ENCODE measurements at regions not wholly inside any gene's neighbourhood (a gene's known extent, or its start where the extent isn't known, plus 50 kb on each side); places are given as distances from the start of the nearest gene placed in this dataset.

GRCh38 chr1:86296305-86297205 lies 99.6 kb downstream of the ODF2L start:
- DNase-seq = no peak

- no peak for DNase-seq
Observed at GRCh38 chr1:86289746-86290145, 106.4 kb downstream of the ODF2L start.

DNA sequence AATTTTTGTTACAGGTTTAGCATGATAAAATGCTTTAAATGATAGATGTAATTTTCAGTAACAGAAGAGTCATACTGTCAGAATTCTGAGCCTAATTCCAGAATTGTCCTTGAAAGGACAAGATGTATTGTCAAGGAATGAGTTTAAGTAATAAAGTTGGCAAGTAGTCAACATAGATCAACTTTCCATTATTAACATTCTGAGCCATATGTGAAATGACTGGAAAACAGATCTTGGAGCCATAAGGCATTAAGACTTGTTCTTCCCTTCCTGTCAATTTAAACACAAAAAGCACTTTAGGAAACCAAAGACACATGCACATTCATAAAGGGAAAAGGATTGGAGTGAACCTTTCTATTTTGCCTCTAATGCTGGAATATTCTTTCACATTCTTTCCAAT lies 107.0 kb downstream of the ODF2L start:
- DNase-seq = no peak

- DNase-seq = no peak
Observed at GRCh38 chr1:86288586-86289147, 107.5 kb downstream of the ODF2L start.

GRCh38 chr1:86285796-86286195 lies 110.3 kb downstream of the ODF2L start:
- DNase-seq = no peak

- no peak for DNase-seq
Observed at GRCh38 chr1:86282611-86283010, 113.5 kb downstream of the ODF2L start.

DNA sequence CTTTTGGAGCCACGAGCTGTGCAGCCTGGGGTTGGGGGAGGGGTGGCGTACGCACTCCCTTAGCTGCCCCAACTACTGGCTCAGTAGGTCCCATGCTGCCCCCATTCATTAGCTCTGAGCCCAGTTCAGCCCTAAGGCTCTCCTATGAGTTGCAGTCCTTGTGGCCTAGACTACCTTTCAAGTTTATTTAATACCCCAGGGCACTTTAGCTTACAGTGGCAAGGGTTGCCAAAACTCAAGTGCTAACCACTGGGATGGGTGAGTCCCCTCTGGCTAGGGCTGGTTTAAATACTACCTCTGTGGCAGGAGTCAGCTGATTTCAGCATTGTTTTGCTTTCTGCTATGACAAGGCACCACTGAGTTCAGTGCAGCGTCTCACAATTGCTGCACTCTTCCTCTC lies 118.2 kb downstream of the ODF2L start:
- DNase-seq = peak; percentile 10

DNA sequence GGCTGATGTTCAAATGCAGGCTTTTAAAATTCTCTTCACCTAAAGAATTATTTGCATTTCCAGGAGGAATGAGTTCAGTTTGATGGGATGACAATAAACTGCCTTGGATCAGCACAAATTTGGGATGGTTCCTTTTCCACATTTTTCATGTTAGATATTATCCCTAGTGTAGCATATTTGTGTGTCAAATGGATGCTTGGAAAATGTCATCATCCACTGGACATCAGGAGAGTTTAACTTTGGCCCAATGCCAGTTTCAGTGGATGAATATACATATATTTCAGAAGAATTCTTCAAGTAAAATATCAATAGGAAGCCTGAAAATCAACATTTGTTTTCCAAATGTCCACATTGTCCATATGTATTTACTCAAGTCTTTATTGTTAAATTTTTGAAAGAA lies 116.5 kb upstream of the COL24A1 start:
- DNase-seq = no peak

DNA sequence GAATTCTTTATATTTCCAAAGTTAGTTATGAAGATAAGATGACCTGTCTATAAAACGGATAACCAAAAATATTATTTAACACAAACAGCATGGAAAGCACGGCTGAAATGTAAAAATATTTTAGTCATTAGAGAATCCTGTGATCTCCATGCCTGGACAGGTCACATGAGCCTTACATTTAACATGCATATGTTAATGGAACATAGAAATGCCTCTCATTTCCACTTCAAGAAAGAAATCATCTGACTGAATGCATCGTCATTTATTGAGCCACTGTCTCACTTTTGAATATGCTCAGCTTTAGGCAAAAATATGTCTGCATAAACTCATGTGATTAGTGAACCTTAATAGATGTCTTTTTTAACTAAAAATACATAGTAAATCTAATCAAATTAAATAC lies 115.5 kb upstream of the COL24A1 start:
- no peak for DNase-seq

DNA sequence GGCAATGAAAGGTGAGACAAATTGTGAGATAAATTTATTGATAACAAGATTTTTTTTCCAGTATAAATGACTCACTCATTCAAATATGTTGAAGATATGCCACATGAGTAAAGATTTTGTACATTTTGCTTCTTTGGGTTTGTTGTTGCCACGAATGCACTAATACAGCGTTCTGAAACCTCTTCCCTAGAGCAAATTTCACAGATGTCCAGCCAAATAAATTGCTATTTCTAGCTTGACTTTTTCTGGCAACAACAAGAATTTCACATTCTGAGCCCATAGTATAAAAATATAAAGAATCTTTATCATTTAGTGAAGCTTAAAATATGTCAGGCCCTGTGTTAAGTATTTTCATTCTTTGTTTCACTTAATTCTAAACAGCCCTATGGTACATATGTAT lies 114.5 kb upstream of the COL24A1 start:
- DNase-seq = no peak

GRCh38 chr1:86263101-86263500 lies 106.5 kb upstream of the COL24A1 start:
- no peak for DNase-seq

DNA sequence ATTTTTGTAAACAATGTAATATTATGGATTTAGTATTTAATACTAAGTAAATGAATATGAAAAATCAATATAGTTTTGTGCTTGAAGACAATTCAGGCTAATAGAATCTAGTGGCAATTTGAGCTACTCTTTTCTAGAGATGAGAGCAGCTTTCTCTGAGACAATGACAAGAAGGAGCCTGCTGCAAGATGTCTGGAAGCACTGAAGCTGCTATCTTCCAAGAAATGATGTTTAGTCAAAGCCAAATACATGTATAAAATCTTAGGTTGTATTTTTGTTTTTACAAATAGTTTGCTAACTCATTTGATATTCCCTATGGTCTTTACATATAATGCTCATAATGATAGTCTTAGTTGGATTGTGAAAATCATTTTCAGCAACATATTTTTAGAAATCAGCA lies 103.9 kb upstream of the COL24A1 start:
- DNase-seq = no peak

DNA sequence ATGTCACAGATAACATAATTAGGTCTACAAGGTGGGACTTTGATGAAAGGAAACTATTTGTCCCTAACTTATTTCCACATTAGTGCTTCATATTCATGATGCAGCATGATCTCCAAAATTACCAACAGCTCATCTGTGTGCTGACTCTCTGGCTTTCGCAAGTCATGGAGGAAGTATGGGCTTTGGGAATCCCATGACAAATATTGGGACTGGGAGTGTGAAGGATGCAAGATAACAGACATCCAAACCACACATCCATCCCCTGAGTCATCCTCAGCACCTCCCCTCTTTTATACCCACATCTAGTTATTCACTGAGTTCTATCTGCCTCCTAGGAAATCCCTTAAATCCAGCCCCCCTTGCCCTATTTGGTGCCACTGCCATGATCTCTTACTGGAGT lies 102.8 kb upstream of the COL24A1 start:
- DNase-seq = no peak

DNA sequence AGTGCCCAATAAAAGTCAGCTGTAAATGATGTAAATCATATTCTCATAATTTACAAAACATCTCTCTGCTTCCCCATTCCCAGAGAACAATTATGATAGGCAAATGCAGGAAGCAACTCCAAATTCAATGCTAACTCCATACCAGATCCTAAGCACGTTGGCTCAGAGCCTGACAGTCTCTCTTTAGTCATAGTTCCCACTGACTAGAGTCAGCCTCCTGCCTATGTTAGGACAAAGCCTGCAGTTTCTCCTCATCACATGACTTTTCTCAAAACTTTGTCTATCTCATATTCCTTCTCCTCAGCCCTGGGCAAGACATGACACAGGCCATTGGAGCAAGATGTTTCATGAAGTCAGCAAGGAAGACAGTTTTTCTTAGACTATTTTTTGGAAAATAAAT lies 101.5 kb upstream of the COL24A1 start:
- no peak for DNase-seq

DNA sequence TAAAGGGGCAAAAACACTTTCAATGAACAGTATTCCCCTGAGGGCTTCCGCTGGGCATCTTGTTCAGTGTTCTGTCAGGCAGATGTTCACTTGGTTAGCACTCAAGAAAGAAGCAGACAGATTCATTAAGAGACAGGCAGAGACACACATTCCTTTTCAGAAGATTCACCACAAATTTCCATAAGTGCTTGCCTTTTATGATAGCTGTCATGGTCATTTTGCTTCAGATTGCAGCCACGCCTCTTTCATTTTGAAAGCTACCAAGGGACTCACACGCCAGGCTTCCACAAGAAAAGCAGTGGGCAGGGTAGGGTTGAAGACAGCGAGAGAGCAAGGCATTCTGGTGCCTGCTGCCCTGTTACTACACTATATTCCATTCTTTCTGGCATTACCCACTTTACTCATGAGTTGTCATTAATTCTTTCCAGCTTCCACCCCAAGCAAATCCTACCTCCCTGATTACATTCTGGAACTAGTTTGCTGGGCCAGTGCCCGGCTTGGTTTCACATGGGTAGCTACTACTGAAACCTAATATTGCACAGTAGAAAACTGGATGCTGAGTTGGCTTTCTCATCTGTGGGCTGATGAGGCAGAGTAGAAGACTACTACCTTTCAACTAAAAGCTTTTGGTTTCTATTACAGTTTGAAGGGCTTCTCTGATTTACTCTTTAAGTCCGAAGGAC lies 91.2 kb upstream of the COL24A1 start:
- DNase-seq = peak; percentile 29

DNA sequence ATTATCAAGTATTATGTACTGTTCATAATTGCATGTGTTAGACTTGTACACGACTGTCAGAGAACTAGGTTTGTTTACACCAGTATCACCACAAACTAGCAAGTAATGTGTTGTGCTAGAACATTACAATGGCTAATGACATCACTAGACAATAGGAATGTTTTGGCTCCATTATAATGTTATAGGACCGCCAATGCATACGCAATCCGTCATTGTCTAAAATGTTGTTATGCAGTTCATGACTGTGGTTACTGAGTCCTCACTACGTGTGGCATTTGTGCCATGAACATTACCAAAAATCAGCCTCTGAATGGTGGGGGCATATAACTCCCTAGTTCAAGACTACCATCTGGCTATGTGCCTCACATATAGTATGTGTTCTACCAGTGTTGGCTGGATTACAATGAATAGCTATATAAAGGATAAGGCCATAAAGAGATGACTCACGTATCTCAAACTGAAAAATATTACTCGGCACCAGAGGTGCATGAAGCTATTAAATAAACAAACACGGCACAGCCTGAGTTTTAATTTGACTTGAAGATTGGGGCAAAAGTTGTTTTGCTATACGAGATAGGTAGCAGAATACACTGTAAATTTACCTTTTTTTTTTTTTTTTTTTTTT lies 89.1 kb upstream of the COL24A1 start:
- DNase-seq = no peak

GRCh38 chr1:86239894-86240293 lies 83.3 kb upstream of the COL24A1 start:
- DNase-seq = no peak

GRCh38 chr1:86239490-86239889 lies 82.9 kb upstream of the COL24A1 start:
- no peak for DNase-seq

GRCh38 chr1:86238226-86238625 lies 81.7 kb upstream of the COL24A1 start:
- DNase-seq = no peak

GRCh38 chr1:86235852-86236251 lies 79.3 kb upstream of the COL24A1 start:
- no peak for DNase-seq

- DNase-seq = no peak
Observed at GRCh38 chr1:86233403-86233802, 76.8 kb upstream of the COL24A1 start.

- DNase-seq = no peak
Observed at GRCh38 chr1:86231076-86231475, 74.5 kb upstream of the COL24A1 start.

DNA sequence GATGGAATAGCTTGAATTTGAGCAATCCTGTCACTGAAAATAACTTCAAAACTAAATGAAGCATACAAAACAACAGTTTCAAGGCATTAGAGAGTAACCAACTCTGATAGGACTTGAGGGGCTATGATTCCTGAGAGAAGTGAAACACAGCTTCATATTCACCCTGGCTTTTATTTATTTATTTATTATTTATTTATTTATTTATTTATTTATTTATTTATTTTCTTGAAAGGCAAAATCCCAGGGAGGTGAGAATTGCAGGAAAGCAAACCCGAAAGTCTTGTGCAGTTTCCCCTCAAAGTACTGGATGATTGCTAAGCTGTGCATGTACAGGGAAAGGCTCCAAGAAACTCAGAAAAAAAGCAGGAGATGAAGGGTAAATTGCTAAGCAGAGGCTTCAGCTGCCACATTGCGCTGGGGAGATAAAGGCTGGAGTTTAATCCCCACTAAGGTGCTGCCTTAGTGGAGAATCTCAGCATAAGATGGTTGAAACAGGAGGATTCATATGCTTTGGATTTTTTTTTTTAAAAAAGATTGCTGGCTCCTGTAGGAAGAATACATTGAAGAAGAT lies 72.9 kb upstream of the COL24A1 start:
- DNase-seq = no peak

Measured in DMS79 treated with DMSO at 0.1 percent for 48 hours (cell line).